ENCODE measurements at regions not wholly inside any gene's neighbourhood (a gene's known extent, or its start where the extent isn't known, plus 50 kb on each side); places are given as distances from the start of the nearest gene placed in this dataset.

GRCh38 chr13:58446979-58447378 is 815.4 kb downstream of the PCDH17 start:
- Mint-ChIP-seq H3K27ac (no peak overlapping the region), H3K9me3 (no peaks in the 10 kb centered on the region), H3K4me3 (no peak overlapping the region), H3K27me3 (ENCODE audit: low read depth) (peaks cover 43% of the 10 kb centered on the region), H3K4me1 (peaks cover 3% of the 10 kb centered on the region; the same call in 1 of the 2 replicates), H3K36me3 (no peaks in the 10 kb centered on the region)
- CTCF ChIA-PET = no interaction called here
- ATAC-seq (no peak), DNase-seq (ENCODE audit: low spot score) (no peak)
- TF ChIP-seq ZNF532 (CRISPR knock-in tag; IDR thresholded peaks at IDR 0.05; ENCODE audit: borderline replicate concordance) (no peak), MYBL2 (CRISPR knock-in tag; IDR thresholded peaks at IDR 0.05) (no peak), ZNF671 (CRISPR knock-in tag; IDR thresholded peaks at IDR 0.05) (no peak), TEAD1 (CRISPR knock-in tag; IDR thresholded peaks at IDR 0.05) (no peak), ZMAT4 (CRISPR knock-in tag; IDR thresholded peaks at IDR 0.05) (no peak), CREM (CRISPR knock-in tag; IDR thresholded peaks at IDR 0.05) (no peak), TCF7 (CRISPR knock-in tag; IDR thresholded peaks at IDR 0.05; ENCODE audit: low read depth) (no peak), STAT6 (CRISPR knock-in tag; conservative IDR thresholded peaks at IDR 0.05; ENCODE audit: low read depth) (no peak), ZNF423 (CRISPR knock-in tag; IDR thresholded peaks at IDR 0.05) (no peak), ERG (CRISPR knock-in tag; IDR thresholded peaks at IDR 0.05) (no peak), KAT7 (CRISPR knock-in tag; IDR thresholded peaks at IDR 0.05; ENCODE audit: borderline replicate concordance) (no peak), GABPB1 (CRISPR knock-in tag; IDR thresholded peaks at IDR 0.05) (no peak), NR3C1 (CRISPR knock-in tag; conservative IDR thresholded peaks at IDR 0.05; ENCODE audit: low read depth) (no peak)
- TF ChIP-seq, protein P1, sequence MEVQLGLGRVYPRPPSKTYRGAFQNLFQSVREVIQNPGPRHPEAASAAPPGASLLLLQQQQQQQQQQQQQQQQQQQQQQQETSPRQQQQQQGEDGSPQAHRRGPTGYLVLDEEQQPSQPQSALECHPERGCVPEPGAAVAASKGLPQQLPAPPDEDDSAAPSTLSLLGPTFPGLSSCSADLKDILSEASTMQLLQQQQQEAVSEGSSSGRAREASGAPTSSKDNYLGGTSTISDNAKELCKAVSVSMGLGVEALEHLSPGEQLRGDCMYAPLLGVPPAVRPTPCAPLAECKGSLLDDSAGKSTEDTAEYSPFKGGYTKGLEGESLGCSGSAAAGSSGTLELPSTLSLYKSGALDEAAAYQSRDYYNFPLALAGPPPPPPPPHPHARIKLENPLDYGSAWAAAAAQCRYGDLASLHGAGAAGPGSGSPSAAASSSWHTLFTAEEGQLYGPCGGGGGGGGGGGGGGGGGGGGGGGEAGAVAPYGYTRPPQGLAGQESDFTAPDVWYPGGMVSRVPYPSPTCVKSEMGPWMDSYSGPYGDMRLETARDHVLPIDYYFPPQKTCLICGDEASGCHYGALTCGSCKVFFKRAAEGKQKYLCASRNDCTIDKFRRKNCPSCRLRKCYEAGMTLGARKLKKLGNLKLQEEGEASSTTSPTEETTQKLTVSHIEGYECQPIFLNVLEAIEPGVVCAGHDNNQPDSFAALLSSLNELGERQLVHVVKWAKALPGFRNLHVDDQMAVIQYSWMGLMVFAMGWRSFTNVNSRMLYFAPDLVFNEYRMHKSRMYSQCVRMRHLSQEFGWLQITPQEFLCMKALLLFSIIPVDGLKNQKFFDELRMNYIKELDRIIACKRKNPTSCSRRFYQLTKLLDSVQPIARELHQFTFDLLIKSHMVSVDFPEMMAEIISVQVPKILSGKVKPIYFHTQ (CRISPR knock-in tag; IDR thresholded peaks at IDR 0.05) = no peak
- TF ChIP-seq, protein P2, sequence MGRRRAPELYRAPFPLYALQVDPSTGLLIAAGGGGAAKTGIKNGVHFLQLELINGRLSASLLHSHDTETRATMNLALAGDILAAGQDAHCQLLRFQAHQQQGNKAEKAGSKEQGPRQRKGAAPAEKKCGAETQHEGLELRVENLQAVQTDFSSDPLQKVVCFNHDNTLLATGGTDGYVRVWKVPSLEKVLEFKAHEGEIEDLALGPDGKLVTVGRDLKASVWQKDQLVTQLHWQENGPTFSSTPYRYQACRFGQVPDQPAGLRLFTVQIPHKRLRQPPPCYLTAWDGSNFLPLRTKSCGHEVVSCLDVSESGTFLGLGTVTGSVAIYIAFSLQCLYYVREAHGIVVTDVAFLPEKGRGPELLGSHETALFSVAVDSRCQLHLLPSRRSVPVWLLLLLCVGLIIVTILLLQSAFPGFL (CRISPR knock-in tag; IDR thresholded peaks at IDR 0.05; ENCODE audit: borderline replicate concordance) = no peak
- TF ChIP-seq, protein P3, sequence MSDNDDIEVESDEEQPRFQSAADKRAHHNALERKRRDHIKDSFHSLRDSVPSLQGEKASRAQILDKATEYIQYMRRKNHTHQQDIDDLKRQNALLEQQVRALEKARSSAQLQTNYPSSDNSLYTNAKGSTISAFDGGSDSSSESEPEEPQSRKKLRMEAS (CRISPR knock-in tag; IDR thresholded peaks at IDR 0.05) = no peak
- TF ChIP-seq, protein P4, sequence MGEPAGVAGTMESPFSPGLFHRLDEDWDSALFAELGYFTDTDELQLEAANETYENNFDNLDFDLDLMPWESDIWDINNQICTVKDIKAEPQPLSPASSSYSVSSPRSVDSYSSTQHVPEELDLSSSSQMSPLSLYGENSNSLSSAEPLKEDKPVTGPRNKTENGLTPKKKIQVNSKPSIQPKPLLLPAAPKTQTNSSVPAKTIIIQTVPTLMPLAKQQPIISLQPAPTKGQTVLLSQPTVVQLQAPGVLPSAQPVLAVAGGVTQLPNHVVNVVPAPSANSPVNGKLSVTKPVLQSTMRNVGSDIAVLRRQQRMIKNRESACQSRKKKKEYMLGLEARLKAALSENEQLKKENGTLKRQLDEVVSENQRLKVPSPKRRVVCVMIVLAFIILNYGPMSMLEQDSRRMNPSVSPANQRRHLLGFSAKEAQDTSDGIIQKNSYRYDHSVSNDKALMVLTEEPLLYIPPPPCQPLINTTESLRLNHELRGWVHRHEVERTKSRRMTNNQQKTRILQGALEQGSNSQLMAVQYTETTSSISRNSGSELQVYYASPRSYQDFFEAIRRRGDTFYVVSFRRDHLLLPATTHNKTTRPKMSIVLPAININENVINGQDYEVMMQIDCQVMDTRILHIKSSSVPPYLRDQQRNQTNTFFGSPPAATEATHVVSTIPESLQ (CRISPR knock-in tag; IDR thresholded peaks at IDR 0.05) = no peak
- TF ChIP-seq, protein P5, sequence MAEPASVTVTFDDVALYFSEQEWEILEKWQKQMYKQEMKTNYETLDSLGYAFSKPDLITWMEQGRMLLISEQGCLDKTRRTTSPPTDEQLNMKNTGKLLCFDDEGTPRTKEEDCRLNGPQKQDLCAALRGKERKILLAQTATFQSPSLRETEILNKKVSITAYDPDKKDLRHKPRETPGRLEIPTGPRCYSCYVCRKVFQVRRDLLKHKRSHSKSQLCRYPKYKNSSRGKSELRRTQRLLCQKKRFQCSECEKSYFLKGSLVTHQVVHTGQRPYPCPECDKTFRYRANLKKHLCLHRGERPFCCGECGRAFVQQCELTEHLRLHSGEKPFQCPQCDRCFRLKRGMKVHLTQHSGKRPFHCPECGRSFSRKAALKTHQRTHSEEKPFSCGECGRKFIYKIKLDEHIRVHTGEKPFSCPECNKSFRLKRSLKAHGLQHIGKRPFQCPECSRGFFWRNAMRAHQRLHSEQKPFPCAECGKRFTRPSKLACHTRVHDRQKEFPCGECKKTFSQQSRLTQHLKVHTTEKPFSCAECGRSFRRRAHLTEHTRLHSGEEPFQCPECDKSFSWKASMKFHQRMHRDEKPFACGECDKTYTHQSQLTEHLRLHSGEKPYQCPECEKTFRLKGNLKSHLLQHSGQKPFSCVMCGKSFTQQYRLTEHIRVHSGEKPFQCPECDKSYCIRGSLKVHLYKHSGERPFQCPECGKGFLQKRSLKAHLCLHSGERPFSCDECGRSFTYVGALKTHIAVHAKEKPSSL (CRISPR knock-in tag; conservative IDR thresholded peaks at IDR 0.05) = no peak
- TF ChIP-seq, protein P6, sequence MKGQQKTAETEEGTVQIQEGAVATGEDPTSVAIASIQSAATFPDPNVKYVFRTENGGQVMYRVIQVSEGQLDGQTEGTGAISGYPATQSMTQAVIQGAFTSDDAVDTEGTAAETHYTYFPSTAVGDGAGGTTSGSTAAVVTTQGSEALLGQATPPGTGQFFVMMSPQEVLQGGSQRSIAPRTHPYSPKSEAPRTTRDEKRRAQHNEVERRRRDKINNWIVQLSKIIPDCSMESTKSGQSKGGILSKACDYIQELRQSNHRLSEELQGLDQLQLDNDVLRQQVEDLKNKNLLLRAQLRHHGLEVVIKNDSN (CRISPR knock-in tag; IDR thresholded peaks at IDR 0.05) = no peak
- POLR2A ChIA-PET = no interaction called here

All from WTC11 (cell line).